ENCODE measurements at regions not wholly inside any gene's neighbourhood (a gene's known extent, or its start where the extent isn't known, plus 50 kb on each side); places are given as distances from the start of the nearest gene placed in this dataset.

DNA sequence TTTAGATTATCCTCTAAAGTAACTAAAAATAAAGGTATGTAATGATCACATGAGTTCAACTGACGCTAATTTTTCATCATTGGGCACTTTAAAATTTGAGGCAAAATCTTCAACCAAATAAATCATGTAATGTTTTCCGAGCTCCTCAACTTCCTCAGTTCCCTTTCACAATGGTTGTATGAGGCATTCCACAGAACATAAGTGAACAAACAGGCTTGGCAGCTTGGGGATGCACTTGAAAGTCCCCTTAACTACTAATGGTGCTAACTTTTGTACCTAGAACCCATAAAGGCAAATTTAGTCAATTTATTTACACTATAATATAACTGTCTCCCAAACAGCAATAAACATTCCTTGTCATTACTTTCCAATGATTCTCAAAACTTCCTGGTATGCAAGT lies 1137.9 kb downstream of the ROBO2 start:
- Histone ChIP-seq H3K23ac (ENCODE audit: insufficient read length, low read depth, low read length) (no peak overlapping the region), H3K79me2 (ENCODE audit: insufficient read depth, low read length) (no peaks in the 10 kb centered on the region; the same call in 1 of the 2 replicates), H3K56ac (ENCODE audit: insufficient read length, low read depth, low read length) (no peak overlapping the region), H2BK12ac (ENCODE audit: insufficient read length, low read depth, low read length) (no peak overlapping the region), H4K8ac (replicated peaks; ENCODE audit: insufficient read length, low read depth, low read length) (no peak overlapping the region), H3T11ph (ENCODE audit: low read length) (no peak overlapping the region), H2BK120ac (ENCODE audit: low read depth, low read length, poor library complexity, severe bottlenecking) (no peak overlapping the region), H3K4me2 (ENCODE audit: insufficient read depth, insufficient read length, low read length) (no peak overlapping the region), H3K18ac (ENCODE audit: insufficient read length, low read depth, low read length) (no peak overlapping the region), H3K79me1 (ENCODE audit: insufficient read depth, low read depth, low read length, poor library complexity, severe bottlenecking) (no peaks in the 10 kb centered on the region), H4K5ac (ENCODE audit: insufficient read length, low read depth, low read length) (no peak overlapping the region), H3K27me3 (ENCODE audit: insufficient read depth, low read length) (no peaks in the 10 kb centered on the region), H3K9ac (ENCODE audit: extremely low read depth, insufficient read length, low read length) (no peak overlapping the region), H4K91ac (ENCODE audit: insufficient read length, low read depth, low read length) (no peak overlapping the region), H3K14ac (ENCODE audit: insufficient read depth, low read length) (no peak overlapping the region), H2AK5ac (ENCODE audit: insufficient read length, low read length) (no peak overlapping the region), H2AFZ (ENCODE audit: low read length) (no peak overlapping the region), H3K4me1 (ENCODE audit: insufficient read depth, low read length) (no peaks in the 10 kb centered on the region; the same call in 1 of the 2 replicates), H2BK5ac (ENCODE audit: insufficient read length, low read length) (no peak overlapping the region), H4K20me1 (ENCODE audit: control insufficient read depth, insufficient read depth, insufficient read length) (no peaks in the 10 kb centered on the region), H3K23me2 (ENCODE audit: insufficient read length, low read depth, low read length, poor library complexity, severe bottlenecking) (no peaks in the 10 kb centered on the region), H3K27ac (ENCODE audit: insufficient read length, low read depth, low read length) (no peak overlapping the region), H2BK20ac (ENCODE audit: low read depth, low read length, poor library complexity, severe bottlenecking) (no peak overlapping the region), H3K4ac (ENCODE audit: low read depth, low read length) (no peak overlapping the region), H2BK15ac (ENCODE audit: low read depth, low read length) (no peak overlapping the region), H3K9me3 (ENCODE audit: control insufficient read depth, low read depth, low read length) (no peaks in the 10 kb centered on the region)
- Mint-ChIP-seq H3K4me1 (peaks cover 10 to 11% of the 10 kb centered on the region in 2 experiments), H3K4me3 (no peak overlapping the region), H3K9me3 (no peaks in the 10 kb centered on the region), H3K36me3 (ENCODE audit: insufficient read depth in 1 of 3, low read depth in 3 of 3) (no peaks in the 10 kb centered on the region), H3K27ac (no peak overlapping the region), H3K27me3 (ENCODE audit: low read depth) (no peaks in the 10 kb centered on the region)
- no peak for DNase-seq
- no peak for TF ChIP-seq CTCF (conservative IDR thresholded peaks at IDR 0.05)
- no CpG with 5 or more reads among the region's 2 CpGs for WGBS (ENCODE audit: extremely low coverage, insufficient read length, low lambda C conversion rate)
